Activated T-helper 17 cell treated with anti-CD3 and anti-CD28 coated beads, Interleukin-2, amount 50 U/mL, for 72 hours (primary cell): ENCODE measurements at regions not wholly inside any gene's neighbourhood (a gene's known extent, or its start where the extent isn't known, plus 50 kb on each side); places are given as distances from the start of the nearest gene placed in this dataset.

Experiments used
- ATAC-seq: fragments of 150-1000 bp; cut with Tn5 transposase; replicated peaks from 2 replicates; pipeline ENCODE4 v1.10.0; 2021; ENCODE audit warnings: mild to moderate bottlenecking, moderate library complexity
- H3K27ac Mint-ChIP-seq: one replicate; pipeline ENCODE4 v1.8.0; 2022; ENCODE audit warnings: mixed read lengths
- H3K27me3 Mint-ChIP-seq: one replicate; pipeline ENCODE4 v1.8.0; 2022; ENCODE audit warnings: mixed read lengths
- H3K36me3 Mint-ChIP-seq: one replicate; pipeline ENCODE4 v1.8.0; 2022; ENCODE audit warnings: low read depth, mild to moderate bottlenecking, mixed read lengths
- H3K4me1 Mint-ChIP-seq: one replicate; pipeline ENCODE4 v1.8.0; 2022; ENCODE audit warnings: mixed read lengths
- H3K4me3 Mint-ChIP-seq: one replicate; pipeline ENCODE4 v1.8.0; 2022; ENCODE audit warnings: mild to moderate bottlenecking, mixed read lengths
- H3K9me3 Mint-ChIP-seq: one replicate; pipeline ENCODE4 v1.8.0; 2022; ENCODE audit warnings: mixed read lengths

GRCh38 chr1:75079538-75080290 is 54.5 kb upstream of the LHX8 start:
- no peak for ATAC-seq
- Mint-ChIP-seq H3K27me3 (no peaks in the 10 kb centered on the region), H3K4me1 (no peaks in the 10 kb centered on the region), H3K9me3 (peaks cover 4% of the 10 kb centered on the region), H3K4me3 (no peak overlapping the region), H3K36me3 (no peaks in the 10 kb centered on the region), H3K27ac (no peak overlapping the region)

- Mint-ChIP-seq H3K4me3 (no peak overlapping the region), H3K4me1 (no peaks in the 10 kb centered on the region), H3K36me3 (no peaks in the 10 kb centered on the region), H3K9me3 (peaks cover 4% of the 10 kb centered on the region), H3K27ac (no peak overlapping the region), H3K27me3 (no peaks in the 10 kb centered on the region)
- no peak for ATAC-seq
Observed at GRCh38 chr1:75083223-75083622, 51.0 kb upstream of the LHX8 start.

GRCh38 chr1:75083848-75084514 is 50.2 kb upstream of the LHX8 start:
- Mint-ChIP-seq H3K4me3 (no peak overlapping the region), H3K27ac (no peak overlapping the region), H3K27me3 (no peaks in the 10 kb centered on the region), H3K9me3 (peaks cover 11% of the 10 kb centered on the region), H3K4me1 (no peaks in the 10 kb centered on the region), H3K36me3 (no peaks in the 10 kb centered on the region)
- no peak for ATAC-seq
